Activated CD8-positive, alpha-beta T cell treated with anti-CD3 and anti-CD28 coated beads, Interleukin-2, amount 10 ng/mL, durations not matched to agents 7 days and 5 days (primary cell): ENCODE measurements at regions not wholly inside any gene's neighbourhood (a gene's known extent, or its start where the extent isn't known, plus 50 kb on each side); places are given as distances from the start of the nearest gene placed in this dataset.
A peak's percentile ranks its signal among the peaks of the same experiment; 100 is the strongest.

ENCODE experiments used
- ATAC-seq: fragments of 150-1000 bp; cut with Tn5 transposase; one replicate; pipeline ENCODE4 v1.10.0; 2021; ENCODE audit warnings: moderate library complexity
- CTCF ChIA-PET: fragments of 350-600 bp; sonication (Branson Sonifier 250); formaldehyde crosslinking; loops from one replicate; lab custom pipeline; 2021; ENCODE audit warnings: antibody characterized with exemption; lab: Charles Lee
- POLR2A ChIA-PET: fragments of 350-600 bp; sonication (Branson Sonifier 250); formaldehyde crosslinking; loops from one replicate; lab custom pipeline; 2021; ENCODE audit warnings: antibody characterized with exemption; lab: Charles Lee
- DNase-seq: peaks from one replicate; pipeline ENCODE4 v3.0.0-alpha.2; 2020
- H3K27ac Mint-ChIP-seq: one replicate; pipeline ENCODE4 v1.8.0; 2021; ENCODE audit warnings: mild to moderate bottlenecking, mixed read lengths
- H3K27me3 Mint-ChIP-seq: one replicate; pipeline ENCODE4 v1.8.0; 2021; ENCODE audit warnings: low read depth, mixed read lengths
- H3K36me3 Mint-ChIP-seq: one replicate; pipeline ENCODE4 v1.8.0; 2021; ENCODE audit warnings: low read depth, mixed read lengths
- H3K4me1 Mint-ChIP-seq: one replicate; pipeline ENCODE4 v1.8.0; 2021; ENCODE audit warnings: low read depth, mixed read lengths
- H3K4me3 Mint-ChIP-seq: one replicate; pipeline ENCODE4 v1.8.0; 2021; ENCODE audit warnings: mild to moderate bottlenecking, mixed read lengths
- H3K9me3 Mint-ChIP-seq: one replicate; pipeline ENCODE4 v1.8.0; 2022; ENCODE audit warnings: mixed read lengths; ENCODE audit not compliant: insufficient read depth

GRCh38 chr2:195322324-195322723 lies 334.7 kb upstream of the SLC39A10 start:
- no peaks in the 10 kb centered on the region for H3K27me3 Mint-ChIP-seq
- no peak for ATAC-seq
- H3K27ac Mint-ChIP-seq: no peak overlapping the region
- peaks cover 19% of the 10 kb centered on the region for H3K4me1 Mint-ChIP-seq
- POLR2A ChIA-PET: no interaction called here
- H3K9me3 Mint-ChIP-seq: peaks cover 21% of the 10 kb centered on the region
- DNase-seq: no peak
- H3K4me3 Mint-ChIP-seq: no peak overlapping the region
- CTCF ChIA-PET: interaction anchor here (1.0 to 5.1 kb wide), 2 partner anchors 211 to 338 kb away, joined by 3 to 50 read pairs; no protein-coding TSS in a partner anchor
- no peaks in the 10 kb centered on the region for H3K36me3 Mint-ChIP-seq

- ChIA-PET CTCF (interaction anchor here (0.9 to 5.1 kb wide), 7 partner anchors 10 to 747 kb away, joined by 3 to 50 read pairs (median 3); no protein-coding TSS in a partner anchor), POLR2A (no interaction called here)
- Mint-ChIP-seq H3K27me3 (no peaks in the 10 kb centered on the region), H3K4me1 (peaks cover 19% of the 10 kb centered on the region), H3K36me3 (no peaks in the 10 kb centered on the region), H3K9me3 (peaks cover 13% of the 10 kb centered on the region), H3K27ac (no peak overlapping the region), H3K4me3 (no peak overlapping the region)
- no peak for DNase-seq
- no peak for ATAC-seq
These were observed 336.5 kb upstream of the SLC39A10 start for GRCh38 chr2:195320413-195320973.

- ChIA-PET CTCF (interaction anchor here (0.8 to 5.1 kb wide), 10 partner anchors 11 to 748 kb away, joined by 3 to 50 read pairs (median 3); no protein-coding TSS in a partner anchor), POLR2A (interaction anchor here (1.2 kb wide), 1 partner anchor 339 kb away, joined by 4 read pairs; no protein-coding TSS in a partner anchor)
- DNase-seq (no peak), ATAC-seq (no peak)
- Mint-ChIP-seq H3K9me3 (peaks cover 13% of the 10 kb centered on the region), H3K4me3 (no peak overlapping the region), H3K36me3 (no peaks in the 10 kb centered on the region), H3K27ac (no peak overlapping the region), H3K4me1 (peaks cover 19% of the 10 kb centered on the region), H3K27me3 (no peaks in the 10 kb centered on the region)
These were observed 337.2 kb upstream of the SLC39A10 start for GRCh38 chr2:195319548-195320412.

DNA sequence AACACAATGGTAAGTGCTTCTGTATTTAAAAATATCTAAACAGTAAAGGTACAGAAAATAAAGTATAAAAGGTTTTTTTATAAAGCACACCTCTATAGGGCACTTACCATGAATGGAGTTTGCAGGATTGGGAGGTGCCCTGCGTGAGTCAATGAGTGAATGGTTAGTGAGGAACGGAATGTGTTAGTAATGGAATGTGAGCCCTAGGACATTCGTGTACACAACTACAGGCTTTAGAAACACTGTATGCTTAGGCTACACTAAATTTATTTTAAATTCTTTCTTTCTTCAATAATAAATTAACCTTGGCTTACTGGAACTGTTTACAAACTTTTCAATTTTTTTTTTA lies 337.9 kb upstream of the SLC39A10 start:
- Mint-ChIP-seq H3K4me3 (no peak overlapping the region), H3K27me3 (no peaks in the 10 kb centered on the region), H3K27ac (no peak overlapping the region), H3K36me3 (no peaks in the 10 kb centered on the region), H3K9me3 (peaks cover 8% of the 10 kb centered on the region), H3K4me1 (peaks cover 19% of the 10 kb centered on the region)
- DNase-seq (no peak), ATAC-seq (no peak)
- POLR2A ChIA-PET: interaction anchor here (1.2 kb wide), 1 partner anchor 340 kb away, joined by 4 read pairs; no protein-coding TSS in a partner anchor
- CTCF ChIA-PET: interaction anchor here (0.8 to 5.1 kb wide), 6 partner anchors 12 to 348 kb away, joined by 3 to 50 read pairs (median 3); no protein-coding TSS in a partner anchor

- DNase-seq (peak; percentile 71), ATAC-seq (no peak)
- no peak overlapping the region for H3K4me3 Mint-ChIP-seq
- no peak overlapping the region for H3K27ac Mint-ChIP-seq
- no peaks in the 10 kb centered on the region for H3K27me3 Mint-ChIP-seq
- H3K4me1 Mint-ChIP-seq: peaks cover 19% of the 10 kb centered on the region
- peaks cover 3% of the 10 kb centered on the region for H3K9me3 Mint-ChIP-seq
- H3K36me3 Mint-ChIP-seq: no peaks in the 10 kb centered on the region
- ChIA-PET CTCF (interaction anchor here (0.7 to 5.1 kb wide), 8 partner anchors 12 to 379 kb away, joined by 3 to 50 read pairs (median 3); no protein-coding TSS in a partner anchor), POLR2A (interaction anchor here (1.2 kb wide), 1 partner anchor 340 kb away, joined by 4 read pairs; no protein-coding TSS in a partner anchor)
These were observed 338.4 kb upstream of the SLC39A10 start for GRCh38 chr2:195318440-195319111.

DNA sequence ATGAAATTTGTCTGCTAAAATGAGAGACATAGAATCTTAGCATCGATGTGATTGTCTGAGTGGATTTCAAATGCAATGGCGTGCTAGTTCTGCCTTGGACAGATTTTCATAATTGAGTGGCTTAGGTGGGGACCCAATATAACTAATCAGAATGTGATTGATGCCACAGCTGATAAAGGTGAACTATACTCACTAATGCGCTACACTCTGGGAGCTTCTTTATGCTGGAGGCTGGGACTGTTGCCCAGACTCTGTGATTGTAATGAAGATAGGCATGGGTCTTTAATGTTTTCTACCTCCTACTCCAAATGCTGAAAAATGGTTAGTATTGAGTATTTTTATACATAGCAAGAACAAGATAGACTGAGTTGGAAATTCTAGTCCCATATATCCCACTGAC lies 339.5 kb upstream of the SLC39A10 start:
- Mint-ChIP-seq H3K27me3 (no peaks in the 10 kb centered on the region), H3K36me3 (no peaks in the 10 kb centered on the region), H3K4me1 (peaks cover 19% of the 10 kb centered on the region), H3K9me3 (no peaks in the 10 kb centered on the region), H3K27ac (no peak overlapping the region), H3K4me3 (no peak overlapping the region)
- ChIA-PET CTCF (interaction anchor here (0.9 to 5.1 kb wide), 4 partner anchors 343 to 378 kb away, joined by 3 to 50 read pairs (median 4); no protein-coding TSS in a partner anchor), POLR2A (no interaction called here)
- no peak for DNase-seq
- no peak for ATAC-seq

GRCh38 chr2:195316486-195316885 lies 340.5 kb upstream of the SLC39A10 start:
- CTCF ChIA-PET: interaction anchor here (1.1 to 1.4 kb wide), 2 partner anchors 226 to 344 kb away, joined by 3 to 5 read pairs; no protein-coding TSS in a partner anchor
- DNase-seq (no peak), ATAC-seq (no peak)
- Mint-ChIP-seq H3K9me3 (no peaks in the 10 kb centered on the region), H3K4me3 (no peak overlapping the region), H3K27ac (no peak overlapping the region), H3K27me3 (no peaks in the 10 kb centered on the region), H3K36me3 (no peaks in the 10 kb centered on the region), H3K4me1 (peaks cover 17% of the 10 kb centered on the region)
- POLR2A ChIA-PET: no interaction called here

DNA sequence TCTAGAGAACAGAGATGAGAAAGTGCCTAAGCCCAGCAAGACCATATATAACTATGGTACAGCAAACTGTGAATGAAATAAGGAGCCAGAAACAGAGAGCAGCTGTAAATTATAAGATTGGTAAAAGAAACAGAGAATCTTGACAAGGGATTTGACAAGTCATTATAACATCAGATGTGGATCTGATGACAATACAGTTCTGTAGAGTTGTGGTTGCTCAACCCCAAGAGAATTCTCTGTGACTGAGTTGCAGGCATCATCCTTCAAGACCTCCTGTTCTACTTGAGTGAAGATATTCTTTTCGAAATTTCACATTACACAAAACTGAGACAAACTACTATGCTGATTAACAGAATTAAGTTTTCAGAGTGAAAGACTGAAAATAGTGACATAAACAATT lies 343.1 kb upstream of the SLC39A10 start:
- H3K4me3 Mint-ChIP-seq: no peak overlapping the region
- DNase-seq (no peak), ATAC-seq (no peak)
- no peak overlapping the region for H3K27ac Mint-ChIP-seq
- H3K4me1 Mint-ChIP-seq: peaks cover 7% of the 10 kb centered on the region
- no peaks in the 10 kb centered on the region for H3K9me3 Mint-ChIP-seq
- POLR2A ChIA-PET: no interaction called here
- no peaks in the 10 kb centered on the region for H3K27me3 Mint-ChIP-seq
- no peaks in the 10 kb centered on the region for H3K36me3 Mint-ChIP-seq
- CTCF ChIA-PET: no interaction called here

- H3K4me1 Mint-ChIP-seq: no peaks in the 10 kb centered on the region
- H3K9me3 Mint-ChIP-seq: no peaks in the 10 kb centered on the region
- ChIA-PET POLR2A (no interaction called here), CTCF (no interaction called here)
- H3K36me3 Mint-ChIP-seq: no peaks in the 10 kb centered on the region
- H3K4me3 Mint-ChIP-seq: no peak overlapping the region
- ATAC-seq (no peak), DNase-seq (no peak)
- no peak overlapping the region for H3K27ac Mint-ChIP-seq
- no peaks in the 10 kb centered on the region for H3K27me3 Mint-ChIP-seq
These were observed 344.4 kb upstream of the SLC39A10 start for GRCh38 chr2:195312662-195313061.

DNA sequence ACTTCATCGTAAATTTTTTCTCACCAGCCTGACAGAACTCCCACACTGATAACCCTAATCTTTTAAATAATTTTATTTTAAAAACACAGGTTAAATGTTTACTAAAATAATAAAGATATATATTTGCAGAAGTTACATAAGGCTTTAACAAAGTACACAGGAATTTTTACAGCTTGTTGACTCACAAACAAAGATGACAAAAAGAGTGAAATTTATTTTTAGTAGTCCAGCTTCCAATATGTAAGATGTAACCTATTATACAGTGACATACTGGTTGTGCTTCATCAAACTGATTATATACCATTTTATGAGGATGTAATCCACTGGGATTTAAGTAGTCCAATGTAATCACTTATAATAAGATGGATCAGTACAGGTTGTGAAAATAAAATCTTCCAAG lies 348.9 kb upstream of the SLC39A10 start:
- H3K4me3 Mint-ChIP-seq: no peak overlapping the region
- POLR2A ChIA-PET: no interaction called here
- H3K27me3 Mint-ChIP-seq: peaks cover 5% of the 10 kb centered on the region
- ATAC-seq (no peak), DNase-seq (no peak)
- no peaks in the 10 kb centered on the region for H3K9me3 Mint-ChIP-seq
- no peaks in the 10 kb centered on the region for H3K4me1 Mint-ChIP-seq
- no peak overlapping the region for H3K27ac Mint-ChIP-seq
- H3K36me3 Mint-ChIP-seq: no peaks in the 10 kb centered on the region
- CTCF ChIA-PET: no interaction called here

GRCh38 chr2:195307751-195308150 lies 349.3 kb upstream of the SLC39A10 start:
- ChIA-PET POLR2A (no interaction called here), CTCF (no interaction called here)
- Mint-ChIP-seq H3K4me1 (no peaks in the 10 kb centered on the region), H3K27me3 (peaks cover 5% of the 10 kb centered on the region), H3K4me3 (no peak overlapping the region), H3K27ac (no peak overlapping the region), H3K36me3 (no peaks in the 10 kb centered on the region), H3K9me3 (no peaks in the 10 kb centered on the region)
- no peak for DNase-seq
- no peak for ATAC-seq
